Osteocyte (in vitro differentiated cells): ENCODE measurements at regions not wholly inside any gene's neighbourhood (a gene's known extent, or its start where the extent isn't known, plus 50 kb on each side); places are given as distances from the start of the nearest gene placed in this dataset.

ENCODE experiments used
- DNase-seq: peaks from one replicate; pipeline ENCODE4 v3.0.0; 2021; ENCODE audit warnings: mixed read lengths; ENCODE audit not compliant: unreplicated experiment; ENCODE audit errors: extremely low spot score
- H3K27ac Mint-ChIP-seq: one replicate; pipeline ENCODE4 v1.8.0; 2021; ENCODE audit warnings: mild to moderate bottlenecking, mixed read lengths; ENCODE audit not compliant: unreplicated experiment
- H3K27me3 Mint-ChIP-seq: one replicate; pipeline ENCODE4 v1.8.0; 2021; ENCODE audit warnings: mixed read lengths; ENCODE audit not compliant: unreplicated experiment
- H3K36me3 Mint-ChIP-seq: one replicate; pipeline ENCODE4 v1.8.0; 2021; ENCODE audit warnings: mixed read lengths; ENCODE audit not compliant: unreplicated experiment
- H3K4me1 Mint-ChIP-seq: one replicate; pipeline ENCODE4 v1.8.0; 2021; ENCODE audit warnings: mixed read lengths; ENCODE audit not compliant: unreplicated experiment
- H3K4me3 Mint-ChIP-seq: one replicate; pipeline ENCODE4 v1.8.0; 2021; ENCODE audit warnings: mild to moderate bottlenecking, moderate library complexity, mixed read lengths; ENCODE audit not compliant: unreplicated experiment
- H3K9me3 Mint-ChIP-seq: one replicate; pipeline ENCODE4 v1.8.0; 2021; ENCODE audit warnings: mixed read lengths; ENCODE audit not compliant: unreplicated experiment
- TF ChIP-seq, protein P1 (sequence below): fragments of 200-600 bp; sonication (generic); IDR thresholded peaks from 2 replicates; pipeline ENCODE4 v1.5.0; 2021; ENCODE audit warnings: antibody characterized with exemption, mild to moderate bottlenecking, moderate library complexity

DNA sequence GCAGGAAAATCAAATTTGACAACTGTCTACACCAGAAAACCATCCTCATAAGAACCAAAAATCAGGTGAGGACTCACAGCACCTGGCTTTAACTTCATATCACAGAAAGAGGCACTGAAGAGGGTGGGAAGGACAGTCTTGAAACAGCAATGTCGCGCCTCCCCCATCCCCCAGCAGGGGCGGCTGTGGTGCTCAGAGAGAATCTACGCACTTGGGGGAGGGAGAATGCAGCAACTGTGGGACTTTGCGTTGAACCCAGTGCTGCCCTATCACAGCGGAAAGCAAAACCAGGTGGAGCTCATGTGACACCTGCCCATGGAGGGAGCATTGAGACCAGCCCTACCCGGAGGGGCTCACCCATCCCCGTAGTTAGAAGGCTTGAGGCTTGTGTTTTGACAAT, 191.8 kb downstream of the MSX2 start:
- no peaks in the 10 kb centered on the region for H3K9me3 Mint-ChIP-seq
- no peaks in the 10 kb centered on the region for H3K36me3 Mint-ChIP-seq
- H3K4me1 Mint-ChIP-seq = peaks cover 7% of the 10 kb centered on the region
- TF ChIP-seq, protein P1, sequence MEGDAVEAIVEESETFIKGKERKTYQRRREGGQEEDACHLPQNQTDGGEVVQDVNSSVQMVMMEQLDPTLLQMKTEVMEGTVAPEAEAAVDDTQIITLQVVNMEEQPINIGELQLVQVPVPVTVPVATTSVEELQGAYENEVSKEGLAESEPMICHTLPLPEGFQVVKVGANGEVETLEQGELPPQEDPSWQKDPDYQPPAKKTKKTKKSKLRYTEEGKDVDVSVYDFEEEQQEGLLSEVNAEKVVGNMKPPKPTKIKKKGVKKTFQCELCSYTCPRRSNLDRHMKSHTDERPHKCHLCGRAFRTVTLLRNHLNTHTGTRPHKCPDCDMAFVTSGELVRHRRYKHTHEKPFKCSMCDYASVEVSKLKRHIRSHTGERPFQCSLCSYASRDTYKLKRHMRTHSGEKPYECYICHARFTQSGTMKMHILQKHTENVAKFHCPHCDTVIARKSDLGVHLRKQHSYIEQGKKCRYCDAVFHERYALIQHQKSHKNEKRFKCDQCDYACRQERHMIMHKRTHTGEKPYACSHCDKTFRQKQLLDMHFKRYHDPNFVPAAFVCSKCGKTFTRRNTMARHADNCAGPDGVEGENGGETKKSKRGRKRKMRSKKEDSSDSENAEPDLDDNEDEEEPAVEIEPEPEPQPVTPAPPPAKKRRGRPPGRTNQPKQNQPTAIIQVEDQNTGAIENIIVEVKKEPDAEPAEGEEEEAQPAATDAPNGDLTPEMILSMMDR = no peak
- no peak overlapping the region for H3K27ac Mint-ChIP-seq
- peak; percentile 76 for DNase-seq
- peaks cover 16% of the 10 kb centered on the region for H3K27me3 Mint-ChIP-seq
- H3K4me3 Mint-ChIP-seq = no peak overlapping the region

DNA sequence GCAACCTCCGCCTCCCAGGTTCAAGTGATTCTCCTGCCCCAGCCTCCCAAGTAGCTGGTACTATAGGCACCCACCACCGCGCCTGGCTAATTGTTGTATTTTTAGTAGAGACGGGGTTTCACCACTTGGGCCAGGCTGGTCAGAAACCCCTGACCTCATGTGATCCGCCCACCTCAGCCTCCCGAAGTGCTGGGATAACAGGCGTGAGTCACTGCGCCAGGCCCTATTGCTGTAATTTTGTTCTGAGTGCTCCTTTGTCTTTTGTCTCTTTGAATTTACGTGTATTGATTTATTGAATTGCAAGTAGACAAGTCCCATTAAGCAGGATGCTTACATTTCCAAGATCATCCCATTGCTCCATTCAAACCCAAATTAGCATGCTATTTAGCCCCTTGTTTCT, 186.7 kb downstream of the MSX2 start:
- DNase-seq = no peak
- H3K27ac Mint-ChIP-seq = no peak overlapping the region
- no peaks in the 10 kb centered on the region for H3K36me3 Mint-ChIP-seq
- H3K27me3 Mint-ChIP-seq = peaks cover 42% of the 10 kb centered on the region
- H3K9me3 Mint-ChIP-seq = peaks cover 10% of the 10 kb centered on the region
- TF ChIP-seq, protein P1 = no peak
- no peak overlapping the region for H3K4me3 Mint-ChIP-seq
- H3K4me1 Mint-ChIP-seq = peaks cover 4% of the 10 kb centered on the region

DNA sequence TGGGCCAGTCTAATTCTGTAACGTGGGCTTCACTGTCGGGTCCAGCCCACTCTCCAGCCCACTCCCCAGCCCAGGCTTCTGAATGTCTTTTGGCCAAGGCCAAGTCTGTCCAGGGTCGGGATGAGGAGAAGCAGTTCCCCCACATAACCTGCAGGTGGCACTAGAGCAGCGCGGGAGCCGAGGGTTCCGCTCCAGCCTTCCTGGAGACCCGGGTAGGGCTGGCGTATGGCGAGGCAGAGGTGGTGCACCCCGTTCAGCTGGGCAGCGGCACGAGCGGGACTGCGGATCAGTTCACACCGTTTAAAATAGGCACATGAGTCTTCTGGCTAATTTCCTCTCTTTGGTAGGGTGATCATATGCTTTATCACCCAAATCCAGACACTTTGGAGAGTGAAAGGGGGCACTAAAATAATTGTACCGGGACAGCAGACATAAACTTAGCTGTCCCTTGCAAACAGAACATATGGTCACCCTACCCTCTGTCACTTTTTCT, 185.9 kb downstream of the MSX2 start:
- no peak overlapping the region for H3K27ac Mint-ChIP-seq
- H3K27me3 Mint-ChIP-seq = peaks cover 43% of the 10 kb centered on the region
- peaks cover 18% of the 10 kb centered on the region for H3K9me3 Mint-ChIP-seq
- TF ChIP-seq, protein P1 = peak; percentile 92
- peak overlapping the region; percentile 40 for H3K4me3 Mint-ChIP-seq
- peak; percentile 92 for DNase-seq
- peaks cover 4% of the 10 kb centered on the region for H3K4me1 Mint-ChIP-seq
- H3K36me3 Mint-ChIP-seq = no peaks in the 10 kb centered on the region

DNA sequence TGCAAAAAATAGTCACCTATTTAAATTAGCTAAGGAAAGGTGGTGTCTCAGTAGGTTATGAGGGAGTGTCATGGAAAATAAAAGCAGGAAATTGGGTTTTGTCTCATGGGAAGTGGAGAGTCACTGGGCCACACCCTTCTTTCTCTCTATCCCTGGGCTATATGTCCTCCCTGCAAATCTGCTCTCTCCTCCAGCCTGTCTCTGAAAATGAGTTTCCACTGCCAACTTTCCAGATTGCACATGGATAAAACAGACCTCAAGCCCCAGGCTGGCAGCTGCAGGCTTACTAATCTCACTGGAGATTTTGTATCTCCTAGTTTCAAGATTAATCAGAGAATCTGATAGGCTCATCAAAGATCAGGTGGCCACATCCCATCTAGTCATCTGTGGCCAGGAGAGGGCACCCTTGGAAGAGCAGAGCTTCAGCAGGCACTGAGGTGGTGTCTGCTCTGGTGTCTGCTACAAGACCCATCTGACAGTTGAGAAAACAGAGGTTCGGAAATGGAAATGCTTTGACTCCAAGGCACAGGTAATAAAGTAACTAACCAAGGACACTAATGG, 178.9 kb downstream of the MSX2 start:
- no peaks in the 10 kb centered on the region for H3K36me3 Mint-ChIP-seq
- H3K4me3 Mint-ChIP-seq = no peak overlapping the region
- H3K27ac Mint-ChIP-seq = no peak overlapping the region
- TF ChIP-seq, protein P1 = peak; percentile 11
- H3K27me3 Mint-ChIP-seq = peaks cover 32% of the 10 kb centered on the region
- peaks cover 18% of the 10 kb centered on the region for H3K9me3 Mint-ChIP-seq
- no peak for DNase-seq
- H3K4me1 Mint-ChIP-seq = no peaks in the 10 kb centered on the region

DNA sequence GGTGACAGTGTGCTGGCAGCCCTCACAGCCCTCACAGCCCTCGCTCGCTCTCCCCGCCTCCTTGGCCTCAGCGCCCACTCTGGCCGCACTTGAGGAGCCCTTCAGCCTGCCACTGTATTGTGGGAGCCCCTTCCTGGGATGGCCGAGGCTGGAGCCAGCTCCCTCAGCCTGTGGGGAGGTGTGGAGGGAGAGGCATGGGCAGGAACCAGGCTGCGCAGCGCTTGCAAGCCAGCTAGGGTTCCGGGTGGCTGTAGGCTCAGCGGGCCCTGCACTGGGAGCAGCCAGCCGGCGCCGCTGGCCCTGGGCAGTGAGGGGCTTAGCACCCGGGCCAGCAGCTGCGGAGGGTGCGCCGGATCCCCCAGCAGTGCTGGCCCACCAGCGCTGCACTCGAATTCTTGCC, 177.0 kb downstream of the MSX2 start:
- H3K36me3 Mint-ChIP-seq = no peaks in the 10 kb centered on the region
- no peaks in the 10 kb centered on the region for H3K4me1 Mint-ChIP-seq
- no peak for DNase-seq
- H3K27me3 Mint-ChIP-seq = peaks cover 21% of the 10 kb centered on the region
- H3K27ac Mint-ChIP-seq = no peak overlapping the region
- H3K9me3 Mint-ChIP-seq = peaks cover 10% of the 10 kb centered on the region
- TF ChIP-seq, protein P1 = no peak
- no peak overlapping the region for H3K4me3 Mint-ChIP-seq
